SJSA1 (cell line): ENCODE measurements at regions not wholly inside any gene's neighbourhood (a gene's known extent, or its start where the extent isn't known, plus 50 kb on each side); places are given as distances from the start of the nearest gene placed in this dataset.
"Not testable (repeated sequence)": the region's sequence is repeated elsewhere in the genome, so short reads cannot be mapped to it uniquely, and the experiment has no call there.

Source experiments
- DNase-seq, 2 experiments: peaks; one replicate each; pipeline ENCODE4 v3.0.0-alpha.2; 2015 to 2020; ENCODE audit warnings: low spot score in 2 of 2, low read depth in 1 of 2
- H3K27ac ChIP-seq: fragments of 250-450 bp; sonication (Bioruptor Pico); 2 replicates; pipeline ENCODE4 v1.5.1; 2020; ENCODE audit warnings: mild to moderate bottlenecking, moderate library complexity
- H3K27me3 ChIP-seq: fragments of 250-450 bp; sonication (Bioruptor Pico); replicated peaks from 2 replicates; pipeline ENCODE4 v1.5.1; 2020; ENCODE audit warnings: mild to moderate bottlenecking, moderate library complexity
- H3K36me3 ChIP-seq: fragments of 250-450 bp; sonication (Bioruptor Pico); 2 replicates; pipeline ENCODE4 v1.5.1; 2020; ENCODE audit warnings: mild to moderate bottlenecking
- H3K4me1 ChIP-seq: fragments of 250-450 bp; sonication (Bioruptor Pico); replicated peaks from 2 replicates; pipeline ENCODE4 v1.6.1; 2021; ENCODE audit warnings: mild to moderate bottlenecking
- H3K4me3 ChIP-seq: fragments of 250-450 bp; sonication (Bioruptor Pico); 2 replicates; pipeline ENCODE4 v1.5.1; 2020; ENCODE audit warnings: mild to moderate bottlenecking
- H3K9me3 ChIP-seq: fragments of 250-450 bp; sonication (Bioruptor Pico); replicated peaks from 2 replicates; pipeline ENCODE4 v1.5.1; 2020; ENCODE audit warnings: mild to moderate bottlenecking

DNA sequence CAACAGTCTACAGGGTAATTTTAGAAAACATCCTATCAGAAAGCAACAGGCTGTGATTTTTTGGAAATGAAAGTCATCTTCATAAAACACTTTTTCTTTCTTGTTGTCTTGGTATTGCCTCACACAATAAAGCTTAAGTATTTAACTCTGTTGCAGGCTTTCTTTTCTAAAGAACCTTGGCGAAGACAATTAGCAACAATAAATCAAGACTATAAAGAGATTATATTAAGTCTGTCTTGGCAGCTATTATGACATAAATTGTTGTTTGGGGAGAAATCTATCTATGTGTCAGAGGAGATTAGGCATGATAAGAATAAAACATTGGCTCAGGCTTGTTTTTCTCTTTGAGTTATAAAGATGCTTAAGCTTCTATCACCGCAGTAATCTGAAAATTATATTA, 1774.8 kb downstream of the ARAP2 start:
- Histone ChIP-seq H3K27me3 (no peaks in the 10 kb centered on the region), H3K9me3 (no peaks in the 10 kb centered on the region), H3K36me3 (no peaks in the 10 kb centered on the region), H3K27ac (no peak overlapping the region), H3K4me1 (no peaks in the 10 kb centered on the region), H3K4me3 (no peak overlapping the region)
- DNase-seq: no peak

DNA sequence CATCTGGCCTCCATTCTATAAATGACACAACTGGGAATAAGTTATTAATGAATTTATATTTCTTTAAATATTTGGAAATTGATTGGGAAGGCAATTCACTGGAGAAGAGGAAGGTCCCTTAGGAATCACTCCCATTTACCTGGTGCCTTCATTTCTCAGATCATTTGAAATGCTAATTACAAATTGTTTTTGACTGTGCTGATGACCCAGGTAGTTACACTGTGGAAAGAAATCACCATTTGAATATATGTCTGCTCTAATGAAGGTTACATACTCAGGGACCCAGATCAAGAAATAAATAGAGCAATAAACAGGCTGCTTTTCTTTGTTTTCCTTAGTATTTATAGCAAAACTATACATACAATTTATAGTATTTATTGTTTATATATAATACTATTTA, 1759.1 kb downstream of the ARAP2 start:
- no peak overlapping the region for H3K4me3 ChIP-seq
- H3K27ac ChIP-seq: no peak overlapping the region
- no peaks in the 10 kb centered on the region for H3K27me3 ChIP-seq
- H3K4me1 ChIP-seq: no peaks in the 10 kb centered on the region
- no peak for DNase-seq
- H3K36me3 ChIP-seq: no peaks in the 10 kb centered on the region
- no peaks in the 10 kb centered on the region for H3K9me3 ChIP-seq

DNA sequence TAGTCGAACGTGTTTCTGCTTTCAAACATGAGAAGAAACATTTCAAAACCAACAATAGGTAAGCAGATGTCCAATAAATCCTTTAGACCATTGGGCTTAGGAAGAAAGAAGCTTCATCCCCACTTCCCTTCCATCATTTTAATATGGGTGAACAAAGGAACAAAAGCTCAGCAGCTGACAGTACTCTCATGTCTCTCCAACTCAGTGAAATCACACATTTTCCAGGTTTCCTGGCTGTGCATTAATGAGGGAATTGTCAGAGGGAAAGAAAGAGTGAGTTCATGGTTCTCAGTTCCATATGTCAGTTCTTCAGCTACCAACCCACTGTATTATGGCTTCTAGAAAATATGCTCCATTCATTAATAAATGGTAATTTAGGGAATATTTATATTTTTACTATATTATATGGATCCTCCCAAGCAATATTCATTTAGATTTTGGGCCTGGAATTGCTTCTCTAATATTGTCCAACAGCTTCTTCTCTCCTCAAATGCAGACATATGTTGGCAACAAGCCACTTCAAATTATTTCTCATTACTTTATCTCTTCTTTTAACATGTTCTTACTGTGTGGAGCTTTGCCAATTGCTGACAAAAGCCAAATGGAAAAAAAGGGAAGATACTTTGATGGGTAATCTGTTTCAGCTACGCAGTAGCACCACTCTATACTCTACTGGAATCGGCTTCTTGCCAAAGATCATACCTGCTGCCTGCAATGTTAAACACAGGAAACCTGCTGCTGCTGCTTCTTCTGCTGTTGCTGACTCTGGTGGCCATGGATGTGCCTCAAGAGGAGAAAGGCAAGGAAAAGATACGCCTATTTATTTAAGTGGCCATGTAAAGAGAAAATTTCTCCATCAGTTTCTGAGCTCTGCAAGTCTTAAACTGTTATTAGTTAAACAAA, 1757.6 kb downstream of the ARAP2 start:
- no peak for DNase-seq
- H3K27ac ChIP-seq: no peak overlapping the region
- H3K4me1 ChIP-seq: no peaks in the 10 kb centered on the region
- no peaks in the 10 kb centered on the region for H3K36me3 ChIP-seq
- no peaks in the 10 kb centered on the region for H3K27me3 ChIP-seq
- no peaks in the 10 kb centered on the region for H3K9me3 ChIP-seq
- H3K4me3 ChIP-seq: no peak overlapping the region

DNA sequence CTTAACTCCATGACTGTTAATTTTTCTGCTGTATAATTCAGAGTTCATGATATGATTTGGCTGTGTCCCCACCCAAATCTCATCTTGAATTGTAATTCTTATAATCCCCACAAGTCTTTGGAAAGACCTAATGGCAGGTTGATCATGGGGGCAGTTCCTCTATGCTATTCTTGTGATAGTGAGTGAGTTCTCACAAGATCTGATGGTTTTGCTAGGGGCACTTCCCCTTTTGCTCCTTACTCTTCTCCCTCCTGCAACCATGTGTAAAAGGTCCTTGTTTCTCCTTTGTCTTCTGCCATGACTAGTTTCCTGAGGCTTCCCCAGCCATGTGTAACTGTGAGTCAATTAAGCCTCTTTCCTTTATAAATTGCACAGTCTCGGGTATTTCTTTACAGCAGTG, 1751.9 kb downstream of the ARAP2 start:
- Histone ChIP-seq H3K36me3 (no peaks in the 10 kb centered on the region), H3K4me1 (no peaks in the 10 kb centered on the region), H3K27ac (no peak overlapping the region), H3K27me3 (no peaks in the 10 kb centered on the region), H3K4me3 (no peak overlapping the region), H3K9me3 (no peaks in the 10 kb centered on the region)
- no peak for DNase-seq

DNA sequence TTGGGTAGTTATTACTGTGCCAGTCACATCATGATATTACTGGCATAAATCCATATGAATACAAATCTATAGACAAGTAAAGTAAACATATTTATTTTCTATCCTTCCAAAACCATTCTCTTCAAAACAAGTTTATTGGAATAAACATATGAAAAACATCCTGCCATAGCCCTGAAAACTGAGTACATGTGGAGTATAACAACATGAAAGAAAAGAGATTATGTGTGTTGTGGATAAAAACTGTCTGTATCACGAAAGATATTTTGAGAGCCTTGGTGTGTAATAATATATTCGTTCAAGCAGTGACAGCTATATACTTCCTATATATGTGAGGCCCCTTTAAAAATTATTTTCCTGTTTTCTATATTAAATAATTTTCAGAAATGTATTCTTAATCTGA, 1742.2 kb downstream of the ARAP2 start:
- DNase-seq: no peak
- Histone ChIP-seq H3K27me3 (no peaks in the 10 kb centered on the region), H3K27ac (no peak overlapping the region), H3K36me3 (no peaks in the 10 kb centered on the region), H3K4me3 (no peak overlapping the region), H3K9me3 (no peaks in the 10 kb centered on the region), H3K4me1 (no peaks in the 10 kb centered on the region)

DNA sequence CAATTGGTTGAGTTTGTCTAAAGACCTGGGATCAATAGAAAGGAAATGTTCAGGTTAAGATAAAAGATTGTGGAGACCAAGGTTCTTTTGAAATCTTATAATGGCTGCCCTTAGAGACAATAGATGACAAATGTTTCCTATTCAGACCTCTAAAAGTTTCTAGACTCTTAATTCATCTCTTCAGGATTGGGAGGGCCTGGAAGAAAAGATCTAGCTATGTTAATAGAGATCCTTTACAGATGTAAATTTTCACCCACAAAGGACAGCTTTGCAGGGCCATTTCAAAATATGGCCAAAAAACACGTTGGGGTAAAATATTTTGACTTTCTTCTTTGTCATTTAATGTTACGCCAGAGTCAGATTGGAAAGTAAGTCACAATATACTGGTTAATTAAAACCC, 1739.6 kb downstream of the ARAP2 start:
- not testable (repeated sequence) for H3K9me3 ChIP-seq, H3K27ac ChIP-seq, H3K36me3 ChIP-seq, DNase-seq, H3K27me3 ChIP-seq, H3K4me3 ChIP-seq, H3K4me1 ChIP-seq

DNA sequence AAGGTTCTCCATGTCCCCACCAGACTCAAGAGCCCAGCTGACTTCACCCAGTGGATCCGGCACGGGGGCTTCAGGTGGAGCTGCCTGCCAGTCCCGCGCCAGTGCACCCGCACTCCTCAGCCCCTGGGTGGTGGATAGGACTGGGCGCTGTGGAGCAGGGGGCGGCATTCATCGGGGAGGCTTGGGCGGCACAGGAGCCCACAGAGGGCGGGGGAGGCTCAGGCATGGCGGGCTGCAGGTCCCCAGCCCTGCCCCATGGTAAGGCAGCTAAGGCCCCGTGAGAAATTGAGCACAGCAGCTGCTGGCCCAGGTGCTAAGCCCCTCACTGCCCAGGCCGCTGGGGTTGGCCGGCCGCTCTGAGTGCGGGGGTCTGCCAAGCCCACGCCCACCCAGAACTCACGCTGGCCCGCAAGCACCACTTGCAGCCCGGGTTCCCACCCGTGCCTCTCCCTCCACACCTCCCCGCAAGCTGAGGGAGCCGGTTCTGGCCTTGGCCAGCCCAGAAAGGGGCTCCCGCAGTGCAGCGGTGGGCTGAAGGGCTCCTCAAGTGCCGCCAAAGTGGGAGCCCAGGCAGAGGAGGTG, 1737.7 kb downstream of the ARAP2 start:
- H3K27me3 ChIP-seq, H3K9me3 ChIP-seq, H3K36me3 ChIP-seq, H3K4me1 ChIP-seq, H3K4me3 ChIP-seq, DNase-seq, H3K27ac ChIP-seq: not testable (repeated sequence)

DNA sequence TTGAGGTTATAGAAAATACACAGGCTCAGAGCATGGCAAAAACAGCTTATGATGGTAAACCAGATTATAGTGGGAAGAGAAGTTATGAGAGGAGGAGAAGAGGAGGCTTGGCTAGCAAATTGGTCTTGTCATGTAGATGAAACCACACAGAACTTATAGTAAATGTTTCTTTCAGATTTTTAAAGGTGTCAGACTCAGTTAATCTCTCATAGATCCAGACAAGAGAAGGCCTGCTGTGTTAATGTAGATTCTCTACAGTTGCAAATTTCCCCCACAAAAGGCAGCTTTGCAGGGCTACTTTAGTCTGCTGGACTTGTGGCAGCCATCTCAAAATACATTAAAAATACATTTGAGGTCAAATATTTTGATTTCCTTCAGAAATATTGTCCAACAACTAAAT, 1731.7 kb downstream of the ARAP2 start:
- DNase-seq: no peak
- Histone ChIP-seq H3K4me1 (no peaks in the 10 kb centered on the region), H3K36me3 (no peaks in the 10 kb centered on the region), H3K27me3 (no peaks in the 10 kb centered on the region), H3K9me3 (no peaks in the 10 kb centered on the region), H3K27ac (no peak overlapping the region), H3K4me3 (no peak overlapping the region)

DNA sequence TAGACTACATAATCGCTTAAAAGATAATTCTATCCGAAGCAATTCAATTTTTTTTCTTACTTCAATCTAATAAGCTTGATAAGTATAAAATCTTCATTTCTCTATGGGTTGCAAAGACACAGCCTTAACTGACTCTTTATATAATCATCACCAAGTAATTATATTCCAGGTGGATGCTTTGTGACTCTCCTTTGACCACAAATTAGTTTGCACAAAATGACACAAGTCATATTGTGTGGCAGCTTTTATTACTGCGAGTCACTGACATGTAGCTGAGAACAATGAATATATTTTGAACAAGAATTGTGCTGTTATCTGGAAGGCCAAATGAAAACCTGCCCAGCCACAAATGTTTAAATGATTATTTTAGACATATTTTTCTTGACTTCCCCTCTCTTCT, 1727.8 kb downstream of the ARAP2 start:
- Histone ChIP-seq H3K4me1 (no peaks in the 10 kb centered on the region), H3K27me3 (no peaks in the 10 kb centered on the region), H3K4me3 (no peak overlapping the region), H3K36me3 (no peaks in the 10 kb centered on the region), H3K9me3 (no peaks in the 10 kb centered on the region), H3K27ac (no peak overlapping the region)
- no peak for DNase-seq

DNA sequence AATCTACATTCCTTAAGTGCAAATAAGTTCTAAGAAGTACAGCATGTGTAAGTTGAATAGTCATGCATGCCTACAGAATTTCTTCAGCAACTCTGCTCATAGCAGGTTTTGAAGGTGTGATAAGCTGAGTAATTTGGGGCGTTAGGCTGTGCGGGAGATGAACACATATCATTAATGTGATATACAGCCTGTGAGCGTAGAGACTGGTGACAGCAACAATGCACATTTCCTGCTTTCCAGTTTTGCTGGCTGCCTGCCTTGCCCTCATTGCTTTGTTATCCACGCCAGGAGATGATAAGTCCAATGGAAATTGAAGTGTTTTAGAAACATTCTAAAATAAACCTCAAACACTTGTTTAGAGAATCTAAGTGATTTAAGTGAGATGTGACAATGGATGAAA, 1709.4 kb downstream of the ARAP2 start:
- no peak for DNase-seq
- no peaks in the 10 kb centered on the region for H3K9me3 ChIP-seq

DNA sequence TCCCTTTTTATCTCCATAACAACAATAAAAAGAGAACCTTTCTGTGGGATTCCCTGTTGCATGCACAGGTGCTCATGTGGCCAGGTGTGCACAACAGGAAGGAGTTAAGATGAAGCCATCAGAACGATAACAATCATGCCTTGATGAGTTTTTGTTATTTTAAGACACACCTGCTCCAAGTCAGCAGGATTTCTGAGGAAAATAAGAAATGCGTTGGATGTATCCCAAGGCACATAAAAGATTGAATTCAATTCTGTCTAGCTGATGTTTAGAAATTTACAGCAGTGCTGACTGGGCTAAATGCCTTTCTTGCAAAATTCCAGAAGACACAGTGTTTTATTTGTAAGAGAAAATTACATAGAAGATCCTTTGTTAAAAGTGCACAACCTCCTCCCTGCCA, 1678.2 kb downstream of the ARAP2 start:
- H3K4me1 ChIP-seq: no peaks in the 10 kb centered on the region
- no peak overlapping the region for H3K4me3 ChIP-seq
- no peaks in the 10 kb centered on the region for H3K27me3 ChIP-seq
- no peak overlapping the region for H3K27ac ChIP-seq
- H3K9me3 ChIP-seq: no peaks in the 10 kb centered on the region
- DNase-seq: no peak
- H3K36me3 ChIP-seq: no peaks in the 10 kb centered on the region

More for the DNA sequence above, 1709.4 kb downstream of the ARAP2 start:
- Histone ChIP-seq H3K27me3 (no peaks in the 10 kb centered on the region), H3K36me3 (no peaks in the 10 kb centered on the region), H3K27ac (no peak overlapping the region), H3K4me1 (no peaks in the 10 kb centered on the region), H3K4me3 (no peak overlapping the region)

DNA sequence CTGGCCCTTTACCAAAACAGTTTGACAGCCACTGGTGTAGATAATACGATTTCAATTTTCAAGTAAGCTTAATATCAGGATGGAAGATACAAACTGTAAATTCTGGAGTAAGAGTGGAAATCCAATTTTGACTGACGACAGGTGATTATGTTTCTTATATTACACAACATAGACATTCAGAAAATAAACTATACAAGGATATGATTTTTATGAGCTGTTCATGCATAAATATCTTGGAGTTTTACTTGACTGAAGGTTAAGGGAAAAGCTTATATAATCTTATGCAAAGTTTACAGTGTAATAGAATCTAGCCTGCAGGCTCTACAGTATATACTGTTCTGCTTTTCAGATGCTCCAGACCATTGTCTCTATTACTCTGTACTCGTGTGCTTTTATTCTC, 1672.3 kb downstream of the ARAP2 start:
- H3K27ac ChIP-seq: no peak overlapping the region
- no peak for DNase-seq
- no peaks in the 10 kb centered on the region for H3K36me3 ChIP-seq
- H3K4me1 ChIP-seq: no peaks in the 10 kb centered on the region
- H3K9me3 ChIP-seq: no peaks in the 10 kb centered on the region
- no peak overlapping the region for H3K4me3 ChIP-seq
- no peaks in the 10 kb centered on the region for H3K27me3 ChIP-seq

DNA sequence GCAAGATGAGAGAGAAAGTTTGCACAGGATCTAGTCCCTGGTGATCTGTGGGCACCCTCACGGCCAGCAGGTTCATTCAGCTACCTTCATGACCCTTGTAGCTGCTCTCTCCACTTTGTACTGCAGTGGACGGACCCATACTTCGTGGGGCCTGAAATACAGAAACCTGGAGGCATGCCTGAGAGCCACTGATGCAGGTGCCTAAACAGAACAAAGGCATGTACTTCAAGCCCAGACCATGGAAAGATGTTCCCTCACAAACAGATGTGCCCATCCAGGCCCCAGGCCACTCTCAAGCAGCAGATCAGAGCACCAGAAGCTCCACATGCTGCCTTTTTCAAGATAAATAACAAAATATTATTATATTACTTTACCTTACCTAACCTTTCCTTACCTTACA, 1629.0 kb downstream of the ARAP2 start:
- H3K27ac ChIP-seq: no peak overlapping the region
- H3K27me3 ChIP-seq: no peaks in the 10 kb centered on the region
- no peak overlapping the region for H3K4me3 ChIP-seq
- no peaks in the 10 kb centered on the region for H3K36me3 ChIP-seq
- H3K9me3 ChIP-seq: no peaks in the 10 kb centered on the region
- DNase-seq: no peak
- H3K4me1 ChIP-seq: no peaks in the 10 kb centered on the region

DNA sequence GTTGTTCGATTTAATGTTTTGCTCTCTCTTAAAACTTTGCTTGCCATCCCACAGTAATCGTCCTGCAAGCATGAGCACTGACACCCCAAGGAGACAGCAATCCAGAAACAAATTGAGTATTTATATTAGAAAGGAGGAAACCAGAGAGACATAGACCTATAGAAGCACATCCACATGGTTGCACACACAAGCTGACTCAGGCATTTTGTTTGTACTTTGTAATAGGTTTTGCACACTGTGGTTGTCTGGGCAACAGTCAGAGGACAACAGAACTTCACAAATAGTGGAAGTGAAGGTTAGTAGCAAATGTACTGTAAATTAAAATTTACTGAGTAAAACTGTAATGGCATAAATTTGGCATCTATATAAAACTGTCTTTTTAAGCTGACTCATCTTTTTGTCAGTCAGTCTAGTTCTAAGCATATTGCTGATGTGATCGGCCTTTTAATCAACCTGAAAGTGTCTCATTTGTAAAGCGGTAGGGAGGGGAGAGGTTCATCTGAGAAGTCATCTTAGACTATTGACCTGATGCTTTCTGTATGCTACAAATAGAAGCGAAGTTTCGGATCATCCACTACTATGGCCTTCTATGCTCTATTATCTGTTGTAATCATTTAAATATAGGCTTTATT, 1624.7 kb downstream of the ARAP2 start:
- no peaks in the 10 kb centered on the region for H3K36me3 ChIP-seq
- DNase-seq: no peak
- no peak overlapping the region for H3K27ac ChIP-seq
- H3K4me1 ChIP-seq: no peaks in the 10 kb centered on the region
- no peaks in the 10 kb centered on the region for H3K9me3 ChIP-seq
- H3K27me3 ChIP-seq: no peaks in the 10 kb centered on the region
- no peak overlapping the region for H3K4me3 ChIP-seq
